H1 (cell line): ENCODE measurements at regions not wholly inside any gene's neighbourhood (a gene's known extent, or its start where the extent isn't known, plus 50 kb on each side); places are given as distances from the start of the nearest gene placed in this dataset.

Experiments
- CTCF ChIA-PET: fragments of 300-600 bp; sonication (Branson Sonifier 250); formaldehyde crosslinking; loops from one replicate; lab custom pipeline; 2021; ENCODE audit not compliant: partially characterized antibody; lab: Charles Lee
- POLR2A ChIA-PET: fragments of 300-600 bp; sonication (Branson Sonifier 250); formaldehyde crosslinking; loops from one replicate; lab custom pipeline; 2021; ENCODE audit warnings: inconsistent platforms; ENCODE audit not compliant: partially characterized antibody; lab: Charles Lee
- DNase-seq, 2 experiments: peaks; one replicate each; pipeline versions ENCODE4 v3.0.0 to v3.0.0-alpha.2; 2010 to 2022; ENCODE audit warnings: low spot score in 2 of 2, low read depth in 1 of 2, mixed read lengths in 1 of 2
- FAIRE-seq: peaks from 2 replicates; lab custom pipeline; 2011; peaks lifted over from hg19 to GRCh38; lab: Jason Lieb, UNC
- H2AFZ ChIP-seq: 2 replicates; pipeline ENCODE4 v1.8.1; 2012; ENCODE audit warnings: low read length, inconsistent platforms
- H2AK5ac ChIP-seq: 2 replicates; pipeline ENCODE4 v1.6.1; 2013; ENCODE audit warnings: low read depth, low read length
- H2BK120ac ChIP-seq: replicated peaks from 2 replicates; pipeline ENCODE3; 2013; ENCODE audit warnings: low read depth, low read length, inconsistent platforms
- H2BK12ac ChIP-seq: 2 replicates; pipeline ENCODE4 v1.6.1; 2013; ENCODE audit warnings: low read depth, low read length
- H2BK15ac ChIP-seq: 2 replicates; pipeline ENCODE4 v1.6.1; 2013; ENCODE audit warnings: low read length
- H2BK20ac ChIP-seq: 2 replicates; pipeline ENCODE4 v1.6.1; 2013; ENCODE audit warnings: low read length
- H2BK5ac ChIP-seq: 2 replicates; pipeline ENCODE4 v1.6.1; 2013; ENCODE audit warnings: low read depth, low read length
- H3K14ac ChIP-seq: 2 replicates; pipeline ENCODE4 v1.6.1; 2013; ENCODE audit warnings: inconsistent platforms; ENCODE audit not compliant: insufficient read length
- H3K18ac ChIP-seq: 2 replicates; pipeline ENCODE4 v1.6.1; 2013; ENCODE audit warnings: low read length; ENCODE audit errors: extremely low read depth
- H3K23ac ChIP-seq: 2 replicates; pipeline ENCODE4 v1.6.1; 2013; ENCODE audit warnings: inconsistent platforms; ENCODE audit not compliant: insufficient read length
- H3K23me2 ChIP-seq: 2 replicates; pipeline ENCODE4 v1.6.1; 2013; ENCODE audit warnings: low read depth, low read length
- H3K27ac ChIP-seq: 2 replicates; pipeline ENCODE4 v1.6.1; 2011; ENCODE audit warnings: low read depth, low read length, inconsistent platforms
- H3K27me3 ChIP-seq, 4 experiments: replicated peaks in 1 of 4; 1 replicate in 1 of 4; 2 replicates in 3 of 4; pipeline versions ENCODE4 v1.6.1 to v1.8.1; 2011 to 2013; ENCODE audit warnings: low read length in 3 of 4, mild to moderate bottlenecking in 3 of 4, inconsistent platforms in 2 of 4, mixed read lengths in 2 of 4, moderate library complexity in 1 of 4; ENCODE audit not compliant: control insufficient read depth in 3 of 4, insufficient read depth in 3 of 4; ENCODE audit errors: extremely low read depth in 1 of 4
- H3K36me3 ChIP-seq, 4 experiments: 2 replicates each; pipeline versions ENCODE4 v1.6.1 to v1.8.1; 2011 to 2013; ENCODE audit warnings: mild to moderate bottlenecking in 4 of 4, low read length in 3 of 4, moderate library complexity in 2 of 4, control low read depth in 1 of 4, inconsistent platforms in 1 of 4; ENCODE audit not compliant: insufficient read depth in 4 of 4, control insufficient read depth in 2 of 4
- H3K4ac ChIP-seq: replicated peaks from 2 replicates; pipeline ENCODE3; 2013; ENCODE audit warnings: low read length, low read depth, mixed read lengths, inconsistent platforms; ENCODE audit not compliant: insufficient read length
- H3K4me1 ChIP-seq, 4 experiments: replicated peaks in 1 of 4; 1 replicate in 1 of 4; 2 replicates in 3 of 4; pipeline versions ENCODE4 v1.6.1 to v1.8.1; 2011 to 2013; ENCODE audit warnings: low read length in 3 of 4, inconsistent platforms in 2 of 4, mixed read lengths in 1 of 4; ENCODE audit not compliant: insufficient read depth in 4 of 4, control insufficient read depth in 3 of 4
- H3K4me2 ChIP-seq, 2 experiments: 2 replicates each; pipeline versions ENCODE4 v1.6.1 to v1.8.1; 2011 to 2013; ENCODE audit warnings: low read depth in 2 of 2, low read length in 2 of 2, control low read depth in 1 of 2, inconsistent platforms in 1 of 2, mild to moderate bottlenecking in 1 of 2; ENCODE audit not compliant: insufficient read depth in 1 of 2
- H3K4me3 ChIP-seq, 4 experiments: fragments of 200-600, 300-600 bp in 1 of 4; sonication (generic), shearing (Covaris generic), sonication (Bioruptor Twin) in 1 of 4; 2 replicates each; pipeline versions ENCODE4 v1.5.1 to v1.8.1; 2011 to 2016; ENCODE audit warnings: low read length in 4 of 4, low read depth in 3 of 4, control low read depth in 2 of 4, inconsistent platforms in 2 of 4, mild to moderate bottlenecking in 2 of 4, mixed read lengths in 1 of 4, moderate library complexity in 1 of 4; ENCODE audit not compliant: insufficient read depth in 2 of 4; ENCODE audit errors: extremely low read depth in 1 of 4
- H3K56ac ChIP-seq: replicated peaks from 2 replicates; pipeline ENCODE3; 2013; ENCODE audit warnings: low read depth, mild to moderate bottlenecking, mixed read lengths, low read length, inconsistent platforms; ENCODE audit not compliant: insufficient read length
- H3K79me1 ChIP-seq: 2 replicates; pipeline ENCODE4 v1.6.1; 2013; ENCODE audit warnings: low read depth, low read length, control low read depth
- H3K79me2 ChIP-seq, 2 experiments: 2 replicates each; pipeline versions ENCODE4 v1.6.1 to v1.8.1; 2012 to 2013; ENCODE audit warnings: low read length in 2 of 2, mild to moderate bottlenecking in 2 of 2, inconsistent platforms in 1 of 2; ENCODE audit not compliant: insufficient read depth in 2 of 2, control insufficient read depth in 1 of 2
- H3K9ac ChIP-seq, 4 experiments: replicated peaks in 1 of 4; 1 replicate in 1 of 4; 2 replicates in 3 of 4; pipeline versions ENCODE4 v1.6.1 to v1.8.1; 2011 to 2013; ENCODE audit warnings: low read depth in 3 of 4, low read length in 3 of 4, control low read depth in 2 of 4, mild to moderate bottlenecking in 2 of 4, moderate library complexity in 2 of 4, inconsistent platforms in 1 of 4; ENCODE audit errors: extremely low read depth in 1 of 4
- H3K9me3 ChIP-seq, 2 experiments: 2 replicates each; pipeline versions ENCODE4 v1.6.1 to v1.8.1; 2012 to 2013; ENCODE audit warnings: mild to moderate bottlenecking in 2 of 2, moderate library complexity in 2 of 2, control low read depth in 1 of 2, inconsistent platforms in 1 of 2, low read depth in 1 of 2, low read length in 1 of 2, mixed read lengths in 1 of 2; ENCODE audit not compliant: insufficient read depth in 2 of 2
- H4K20me1 ChIP-seq, 2 experiments: replicated peaks in 1 of 2; 2 replicates each; pipeline versions ENCODE3 to v1.8.1; 2011 to 2013; ENCODE audit warnings: inconsistent platforms in 2 of 2, low read length in 2 of 2, mild to moderate bottlenecking in 1 of 2; ENCODE audit not compliant: insufficient read depth in 2 of 2, control insufficient read depth in 1 of 2
- H4K5ac ChIP-seq: 2 replicates; pipeline ENCODE4 v1.6.1; 2013; ENCODE audit warnings: low read length, low read depth, mixed read lengths, inconsistent platforms; ENCODE audit not compliant: insufficient read length
- H4K8ac ChIP-seq: 2 replicates; pipeline ENCODE4 v1.8.0; 2013; ENCODE audit warnings: mild to moderate bottlenecking, moderate library complexity, low read length, inconsistent platforms; ENCODE audit not compliant: insufficient read depth; ENCODE audit errors: extremely low read depth
- H4K91ac ChIP-seq: replicated peaks from 2 replicates; pipeline ENCODE3; 2013; ENCODE audit warnings: low read length, mixed read lengths, inconsistent platforms; ENCODE audit not compliant: insufficient read length
- CEBPB ChIP-seq: IDR thresholded peaks from 2 replicates; pipeline ENCODE4 v1.6.1; 2012; ENCODE audit warnings: low read depth, low read length
- TAF1 ChIP-seq: IDR thresholded peaks from 2 replicates; pipeline ENCODE4 v1.6.1; 2011; ENCODE audit warnings: mild to moderate bottlenecking, low read depth, low read length
- WGBS, 2 experiments: shearing (Covaris generic) in 1 of 2; methylation state at CpG; one replicate each; pipeline versions ENCODE4 v1.1.6 to v1.1.7; 2013 to 2015; ENCODE audit warnings: low lambda C conversion rate in 2 of 2, mixed read lengths in 2 of 2, inconsistent platforms in 1 of 2, low coverage in 1 of 2, missing lambda C conversion rate in 1 of 2; ENCODE audit not compliant: insufficient replicate concordance in 2 of 2, insufficient coverage in 1 of 2, insufficient read length in 1 of 2; ENCODE audit errors: extremely low coverage in 1 of 2, missing lambda C conversion rate in 1 of 2; 5-methylcytosine and 5-hydroxymethylcytosine counted together

DNA sequence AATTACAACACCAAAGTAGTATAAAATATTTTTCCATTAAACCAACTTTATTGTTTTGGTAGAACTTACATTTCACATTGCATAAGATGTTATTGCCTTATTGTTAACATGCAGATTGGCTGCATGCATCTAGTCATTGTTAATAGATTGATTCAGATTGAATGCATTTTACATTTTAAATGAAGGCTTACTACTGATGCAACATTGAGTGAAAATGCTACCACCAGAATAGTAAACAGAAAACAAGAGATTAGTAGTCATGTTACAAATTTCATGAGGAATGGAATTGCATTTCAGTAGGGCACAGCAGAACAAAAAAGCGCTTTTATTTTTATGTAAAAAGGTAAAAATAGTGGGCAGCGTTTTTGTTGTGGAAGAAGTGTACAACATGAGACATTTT, 298.3 kb downstream of the ARL4A start:
- DNase-seq (no peak), FAIRE-seq (no peak)
- Histone ChIP-seq H4K8ac (no peak overlapping the region), H3K79me2 (no peaks in the 10 kb centered on the region), H3K18ac (no peak overlapping the region; the same call in 1 of the 2 replicates), H4K20me1 (no peaks in the 10 kb centered on the region), H4K91ac (no peak overlapping the region), H3K23ac (no peak overlapping the region), H3K4me3 (peak overlapping the region in 1 of 4 experiments; percentile 26; a peak in 1 of 8 replicates), H3K23me2 (no peaks in the 10 kb centered on the region), H2BK120ac (no peak overlapping the region), H3K4me2 (peak overlapping the region in 1 of 2 experiments; percentile 48; a peak in 3 of 4 replicates), H2BK5ac (no peak overlapping the region), H3K56ac (no peak overlapping the region), H3K9me3 (no peaks in the 10 kb centered on the region), H3K14ac (no peak overlapping the region), H3K4me1 (peaks cover 2 to 15% (median 4%) of the 10 kb centered on the region in 4 experiments), H3K27ac (no peak overlapping the region), H3K79me1 (no peaks in the 10 kb centered on the region), H3K36me3 (no peaks in the 10 kb centered on the region), H3K4ac (no peak overlapping the region), H4K5ac (peak overlapping the region; percentile 83), H2AK5ac (no peak overlapping the region), H2BK15ac (no peak overlapping the region), H2AFZ (no peak overlapping the region), H3K9ac (no peak overlapping the region), H3K27me3 (peaks cover 0 to 1% (median 0%) of the 10 kb centered on the region in 4 experiments; a peak in 1 of 7 replicates), H2BK20ac (no peak overlapping the region), H2BK12ac (no peak overlapping the region)
- ChIA-PET POLR2A (interaction anchor here (0.8 kb wide), 1 partner anchor 299 kb away, joined by 4 read pairs; no protein-coding TSS in a partner anchor), CTCF (no interaction called here)
- TF ChIP-seq TAF1 = no peak
- 0 out of 2 replicates have a peak, but pooled peaks have one; percentile 40 for TF ChIP-seq CEBPB
- 26% methylated on average over 2 of the region's 2 CpGs; no CpG with 5 or more reads in 1 of the 2 experiments for WGBS, 2 experiments
